Activated CD8-positive, alpha-beta memory T cell treated with anti-CD3 and anti-CD28 coated beads, Interleukin-2, amount 50 U/mL, for 1 hour (primary cell): ENCODE measurements at regions not wholly inside any gene's neighbourhood (a gene's known extent, or its start where the extent isn't known, plus 50 kb on each side); places are given as distances from the start of the nearest gene placed in this dataset.
"Not testable (repeated sequence)": the region's sequence is repeated elsewhere in the genome, so short reads cannot be mapped to it uniquely, and the experiment has no call there.

ENCODE experiments used
- DNase-seq: peaks from one replicate; pipeline ENCODE4 v3.0.0-alpha.2; 2020; ENCODE audit errors: extremely low read depth

GRCh38 chr15:69673291-69673881 is 220.8 kb downstream of the RPLP1 start:
- no peak for DNase-seq

GRCh38 chr15:69675731-69676130 is 223.1 kb downstream of the RPLP1 start:
- no peak for DNase-seq

- DNase-seq, result no peak
Measured at GRCh38 chr15:69677403-69677802, 224.8 kb downstream of the RPLP1 start.

- no peak for DNase-seq
Measured at GRCh38 chr15:69679623-69680228, 227.1 kb downstream of the RPLP1 start.

- DNase-seq, result not testable (repeated sequence)
Measured at GRCh38 chr15:69684823-69685222, 232.2 kb downstream of the RPLP1 start.

- no peak for DNase-seq
Measured at GRCh38 chr15:69685512-69686452, 233.2 kb downstream of the RPLP1 start.

- DNase-seq, result no peak
Measured at GRCh38 chr15:69686626-69687025, 234.0 kb downstream of the RPLP1 start.

- no peak for DNase-seq
Measured at GRCh38 chr15:69689133-69689532, 236.5 kb downstream of the RPLP1 start.

GRCh38 chr15:69691307-69692015 is 238.8 kb downstream of the RPLP1 start:
- no peak for DNase-seq

- DNase-seq, result no peak
Measured at GRCh38 chr15:69692342-69692741, 239.7 kb downstream of the RPLP1 start.

GRCh38 chr15:69693059-69693458 is 240.4 kb downstream of the RPLP1 start:
- DNase-seq, result no peak

- no peak for DNase-seq
Measured at GRCh38 chr15:69696946-69697345, 244.3 kb downstream of the RPLP1 start.

- DNase-seq, result no peak
Measured at GRCh38 chr15:69697916-69698315, 245.3 kb downstream of the RPLP1 start.

- no peak for DNase-seq
Measured at GRCh38 chr15:69699096-69699495, 246.5 kb downstream of the RPLP1 start.

GRCh38 chr15:69700380-69700779 is 247.8 kb downstream of the RPLP1 start:
- DNase-seq, result no peak

- no peak for DNase-seq
Measured at GRCh38 chr15:69701198-69701597, 248.6 kb downstream of the RPLP1 start.

GRCh38 chr15:69703532-69704187 is 251.0 kb downstream of the RPLP1 start:
- DNase-seq, result no peak

- no peak for DNase-seq
Measured at GRCh38 chr15:69704229-69704628, 251.6 kb downstream of the RPLP1 start.

GRCh38 chr15:69704700-69705099 is 252.1 kb downstream of the RPLP1 start:
- DNase-seq, result no peak

GRCh38 chr15:69706353-69707097 is 253.9 kb downstream of the RPLP1 start:
- DNase-seq, result no peak

GRCh38 chr15:69707241-69707640 is 254.6 kb downstream of the RPLP1 start:
- not testable (repeated sequence) for DNase-seq
